Colonic mucosa (tissue), 4 donors: ENCODE measurements at regions not wholly inside any gene's neighbourhood (a gene's known extent, or its start where the extent isn't known, plus 50 kb on each side); places are given as distances from the start of the nearest gene placed in this dataset.

Experiments used
- DNase-seq: peaks from one replicate; pipeline ENCODE4 v3.0.0-alpha.2; 2020
- H3K27ac ChIP-seq: fragments of 200-600 bp; one replicate; pipeline ENCODE4 v1.8.0; 2021
- H3K27me3 ChIP-seq: fragments of 200-600 bp; one replicate; pipeline ENCODE4 v1.8.0; 2021
- H3K36me3 ChIP-seq: fragments of 200-600 bp; one replicate; pipeline ENCODE4 v1.8.0; 2021
- H3K4me1 ChIP-seq: fragments of 200-600 bp; one replicate; pipeline ENCODE4 v1.8.0; 2021; ENCODE audit warnings: mild to moderate bottlenecking
- H3K4me3 ChIP-seq: fragments of 200-600 bp; one replicate; pipeline ENCODE4 v1.8.0; 2021
- H3K9ac ChIP-seq, 2 donors: one replicate each; pipeline ENCODE4 v1.7.0; 2013; ENCODE audit warnings: control low read depth in 2 of 2, low read depth in 2 of 2, low read length in 2 of 2
- H3K9me3 ChIP-seq: fragments of 200-600 bp; one replicate; pipeline ENCODE4 v1.8.0; 2021
- CTCF ChIP-seq: fragments of 200-600 bp; IDR thresholded peaks from one replicate; pipeline ENCODE4 v1.8.0; 2022; ENCODE audit warnings: antibody characterized with exemption, mild to moderate bottlenecking
- intact Hi-C: fragments of 100-400 bp; cut with DNase I; formaldehyde crosslinking; loops from one replicate; pipeline ENCODE4 v1.14.1; 2022
- donor health status: healthy.
- donor health status: DM: no; HTN: no; CAD: no.
- donor health status: DM: no; HTN: no; CAD: no.

- Histone ChIP-seq H3K36me3 (no peaks in the 10 kb centered on the region), H3K4me3 (no peak overlapping the region), H3K4me1 (no peaks in the 10 kb centered on the region), H3K9me3 (no peaks in the 10 kb centered on the region), H3K9ac (no peak overlapping the region), H3K27me3 (no peaks in the 10 kb centered on the region), H3K27ac (no peak overlapping the region)
- intact Hi-C loops, result no loop called here
- TF ChIP-seq CTCF, result no peak
- no peak for DNase-seq
Measured at GRCh38 chr10:14384116-14384730, 53.5 kb upstream of the FRMD4A start.

GRCh38 chr10:14383266-14383665, 52.5 kb upstream of the FRMD4A start:
- DNase-seq, result no peak
- intact Hi-C loops, result no loop called here
- Histone ChIP-seq H3K27me3 (no peaks in the 10 kb centered on the region), H3K36me3 (no peaks in the 10 kb centered on the region), H3K9me3 (no peaks in the 10 kb centered on the region), H3K4me1 (no peaks in the 10 kb centered on the region), H3K4me3 (no peak overlapping the region), H3K27ac (no peak overlapping the region), H3K9ac (no peak overlapping the region)
- no peak for TF ChIP-seq CTCF

GRCh38 chr10:14382531-14382930, 51.8 kb upstream of the FRMD4A start:
- no peak for TF ChIP-seq CTCF
- DNase-seq, result no peak
- intact Hi-C loops, result no loop called here
- Histone ChIP-seq H3K4me3 (no peak overlapping the region), H3K9ac (no peak overlapping the region), H3K4me1 (no peaks in the 10 kb centered on the region), H3K36me3 (no peaks in the 10 kb centered on the region), H3K27ac (no peak overlapping the region), H3K27me3 (no peaks in the 10 kb centered on the region), H3K9me3 (no peaks in the 10 kb centered on the region)

GRCh38 chr10:14382022-14382421, 51.3 kb upstream of the FRMD4A start:
- H3K9me3 ChIP-seq, result no peaks in the 10 kb centered on the region
- intact Hi-C loops, result no loop called here
- H3K9ac ChIP-seq, result no peak overlapping the region
- H3K4me1 ChIP-seq, result no peaks in the 10 kb centered on the region
- no peaks in the 10 kb centered on the region for H3K36me3 ChIP-seq
- TF ChIP-seq CTCF, result no peak
- no peak overlapping the region for H3K4me3 ChIP-seq
- DNase-seq, result no peak
- no peak overlapping the region for H3K27ac ChIP-seq
- no peaks in the 10 kb centered on the region for H3K27me3 ChIP-seq

GRCh38 chr10:14381475-14381874, 50.8 kb upstream of the FRMD4A start:
- intact Hi-C loops, result no loop called here
- H3K27ac ChIP-seq, result no peak overlapping the region
- H3K36me3 ChIP-seq, result no peaks in the 10 kb centered on the region
- H3K4me1 ChIP-seq, result no peaks in the 10 kb centered on the region
- no peak overlapping the region for H3K4me3 ChIP-seq
- H3K27me3 ChIP-seq, result no peaks in the 10 kb centered on the region
- TF ChIP-seq CTCF, result no peak
- no peaks in the 10 kb centered on the region for H3K9me3 ChIP-seq
- DNase-seq, result no peak
- H3K9ac ChIP-seq, result no peak overlapping the region
